HG03066 (cell line): ENCODE measurements at regions not wholly inside any gene's neighbourhood (a gene's known extent, or its start where the extent isn't known, plus 50 kb on each side); places are given as distances from the start of the nearest gene placed in this dataset.

Source experiments
- ATAC-seq: cut with Tn5 transposase; IDR thresholded peaks from one replicate; pipeline ENCODE4 v1.9.1; 2021; ENCODE audit warnings: low read depth; ENCODE audit not compliant: unreplicated experiment

GRCh38 chr5:93076566-93076965 lies 504.5 kb downstream of the NR2F1-AS1 start:
- no peak for ATAC-seq

DNA sequence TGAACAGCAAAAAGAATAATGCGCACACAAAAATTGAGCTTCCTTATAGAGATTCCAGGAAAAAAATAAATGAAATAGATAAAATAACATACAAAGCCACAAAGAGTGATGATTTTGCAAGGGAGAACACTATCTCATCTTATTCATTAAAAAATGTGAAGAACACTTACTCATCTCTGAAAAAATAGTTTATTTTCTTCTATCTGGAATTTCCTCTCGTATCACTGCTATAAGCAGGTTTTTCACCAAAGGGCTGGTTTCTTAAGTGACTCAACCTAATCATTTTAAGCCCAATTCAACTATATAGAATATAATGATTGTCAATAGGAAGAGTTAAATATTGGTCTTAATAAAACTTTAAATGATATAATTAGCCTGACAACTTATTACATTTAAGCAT lies 504.9 kb downstream of the NR2F1-AS1 start:
- no peak for ATAC-seq

- no peak for ATAC-seq
Observed at GRCh38 chr5:93073547-93073946, 507.5 kb downstream of the NR2F1-AS1 start.

DNA sequence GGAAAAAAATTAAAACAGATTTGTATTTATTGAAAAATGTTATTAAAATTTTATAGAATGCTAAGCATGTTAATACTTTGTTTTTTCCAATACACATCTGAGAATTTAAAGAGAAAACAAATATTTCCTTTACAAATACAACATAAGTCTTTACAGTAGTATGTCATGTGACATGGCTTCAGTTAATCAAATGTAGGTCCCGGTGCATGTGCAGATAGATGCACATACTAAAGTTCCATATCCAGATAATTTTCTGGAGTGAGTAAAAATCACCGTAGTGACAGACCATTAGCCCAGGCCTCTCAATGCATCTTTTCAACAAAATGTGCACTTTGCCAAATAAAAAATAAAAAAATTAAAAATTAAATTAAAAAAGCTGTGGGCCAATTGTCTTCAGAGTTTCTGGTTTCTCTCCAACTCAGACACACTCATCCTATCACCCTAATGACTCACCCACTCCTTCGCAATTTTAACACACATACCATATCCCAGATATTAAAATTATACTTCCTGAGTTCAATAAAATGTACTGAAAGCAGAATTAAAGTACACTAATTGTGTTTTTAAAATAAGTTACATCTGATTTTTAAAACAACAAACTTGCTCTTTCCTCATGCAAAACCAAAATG lies 508.1 kb downstream of the NR2F1-AS1 start:
- ATAC-seq: no peak

DNA sequence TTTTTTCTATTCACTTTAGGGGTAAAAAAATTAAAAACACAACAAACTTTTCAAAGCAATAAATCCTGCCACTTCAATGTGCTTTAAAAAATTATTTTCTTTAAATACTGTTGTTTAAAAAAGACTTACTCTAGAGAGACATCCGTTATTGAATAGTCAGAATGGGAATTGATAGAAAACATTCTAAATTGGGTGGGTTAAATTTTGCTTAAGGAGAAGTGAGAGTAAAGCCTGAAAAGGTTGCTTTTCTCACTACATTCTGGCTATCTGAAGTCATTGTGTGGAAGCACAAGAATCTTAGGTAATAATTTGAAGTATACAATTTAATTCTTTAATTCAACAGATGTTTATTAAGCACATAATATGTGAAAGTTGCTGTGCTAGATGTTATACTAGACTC lies 509.3 kb downstream of the NR2F1-AS1 start:
- no peak for ATAC-seq

DNA sequence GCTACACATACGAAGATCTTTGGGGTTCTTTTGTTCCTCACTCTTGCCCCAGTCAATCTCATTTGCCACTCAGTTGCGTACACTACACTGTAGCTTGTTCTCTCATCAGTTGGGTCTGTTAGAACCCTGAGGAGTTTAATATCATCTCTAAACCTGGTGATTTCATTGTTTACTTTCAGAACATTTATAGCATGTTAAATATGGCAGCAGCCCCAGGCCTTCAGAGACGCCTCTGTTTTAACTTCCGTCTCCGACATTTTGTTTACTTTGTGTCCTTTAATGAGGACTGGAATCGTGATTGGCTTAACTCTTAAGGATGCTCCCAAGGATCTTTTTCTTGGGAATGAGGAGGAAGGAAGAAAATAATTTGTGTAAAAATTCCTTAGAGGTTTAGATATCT lies 510.1 kb downstream of the NR2F1-AS1 start:
- ATAC-seq: no peak

DNA sequence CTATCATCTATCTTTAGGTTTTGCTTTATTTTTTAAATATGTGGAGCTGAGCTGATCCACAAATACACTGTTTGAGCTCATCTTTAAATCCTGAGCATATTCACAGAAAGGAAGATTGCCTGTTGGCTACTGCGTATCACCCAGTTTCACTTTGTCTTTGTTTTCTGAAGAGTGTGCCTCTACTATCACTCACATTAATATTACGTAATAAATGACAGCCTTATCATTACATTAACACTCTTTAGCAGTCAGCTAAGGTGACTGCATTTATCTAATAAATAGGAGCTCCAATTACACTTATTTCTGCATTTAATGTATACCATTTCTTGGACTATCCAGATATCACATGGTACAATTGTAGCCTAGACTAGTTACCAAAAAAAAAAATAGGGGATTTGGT lies 511.7 kb downstream of the NR2F1-AS1 start:
- ATAC-seq: no peak

GRCh38 chr5:93062548-93062947 lies 518.5 kb downstream of the NR2F1-AS1 start:
- no peak for ATAC-seq

DNA sequence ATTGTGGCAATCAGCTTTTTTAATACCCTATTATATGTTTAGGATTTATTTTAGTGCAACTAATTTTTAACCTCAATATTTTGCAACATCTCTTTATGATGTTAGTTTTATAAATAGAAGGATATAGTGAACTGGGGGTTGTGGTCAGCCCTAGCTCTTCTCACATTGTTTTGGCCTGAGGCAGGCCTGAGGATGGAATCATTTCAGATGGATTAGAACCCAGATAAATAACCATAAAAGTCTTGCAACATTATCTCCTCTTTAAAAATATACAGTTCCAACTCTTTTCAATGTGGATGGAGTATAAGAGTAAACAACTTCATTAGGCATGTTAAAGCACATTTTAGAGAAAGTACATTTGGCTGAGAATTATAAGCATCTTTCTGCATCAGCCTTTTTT lies 522.7 kb downstream of the NR2F1-AS1 start:
- no peak for ATAC-seq

GRCh38 chr5:93057311-93057710 lies 523.7 kb downstream of the NR2F1-AS1 start:
- no peak for ATAC-seq

GRCh38 chr5:93055971-93056370 lies 525.0 kb downstream of the NR2F1-AS1 start:
- ATAC-seq: no peak

DNA sequence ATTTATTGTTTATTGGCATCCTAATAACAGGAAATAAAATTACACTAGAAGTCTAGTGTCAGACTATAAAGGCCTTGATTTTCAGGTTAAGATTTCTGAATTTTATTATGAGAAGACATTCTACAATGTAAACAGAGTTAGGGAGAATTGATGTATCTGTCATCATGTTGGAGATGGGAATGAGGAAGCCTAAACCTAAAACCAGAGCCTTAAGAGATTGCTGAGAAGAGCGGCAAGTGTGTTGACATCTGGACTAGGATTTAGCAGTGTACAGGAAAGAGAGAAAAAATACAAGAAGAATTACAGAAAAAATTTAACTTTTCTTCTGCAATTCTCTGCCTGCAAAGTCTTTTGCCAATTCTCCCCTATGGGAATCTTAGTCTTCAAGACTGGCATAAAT lies 525.5 kb downstream of the NR2F1-AS1 start:
- ATAC-seq: no peak

DNA sequence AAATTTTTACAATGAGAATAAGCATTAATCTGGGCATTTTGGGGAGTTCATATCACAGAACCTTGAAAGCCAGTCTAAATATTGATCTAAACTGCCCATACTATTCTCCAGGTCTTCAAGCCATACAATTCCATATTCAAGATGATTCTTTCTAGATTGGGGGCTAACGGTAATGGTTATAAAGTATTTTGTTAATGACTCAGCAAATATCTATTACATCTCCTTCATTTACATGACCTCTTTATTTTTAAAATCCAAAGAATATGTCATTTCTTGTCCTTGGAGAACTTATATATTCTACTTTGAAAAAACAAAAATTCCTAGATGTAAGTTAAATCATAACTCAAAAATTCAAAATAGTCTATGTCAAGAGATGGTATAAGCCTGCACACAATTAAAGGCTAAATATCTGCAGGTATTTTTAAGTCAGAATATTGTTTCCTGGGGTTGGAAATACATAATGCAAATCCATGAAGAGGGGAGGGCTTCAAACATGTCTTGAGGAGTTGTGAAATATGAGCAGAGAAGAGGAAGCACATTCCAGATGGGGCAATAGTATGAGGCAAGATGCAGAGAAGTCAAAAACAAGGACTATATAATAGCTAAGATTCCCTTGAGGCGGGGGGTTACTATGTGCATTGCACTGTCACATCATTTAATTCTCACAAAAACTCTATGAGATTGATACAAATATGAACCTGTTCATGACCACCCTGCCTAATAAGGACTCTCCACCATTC lies 526.4 kb downstream of the NR2F1-AS1 start:
- no peak for ATAC-seq

DNA sequence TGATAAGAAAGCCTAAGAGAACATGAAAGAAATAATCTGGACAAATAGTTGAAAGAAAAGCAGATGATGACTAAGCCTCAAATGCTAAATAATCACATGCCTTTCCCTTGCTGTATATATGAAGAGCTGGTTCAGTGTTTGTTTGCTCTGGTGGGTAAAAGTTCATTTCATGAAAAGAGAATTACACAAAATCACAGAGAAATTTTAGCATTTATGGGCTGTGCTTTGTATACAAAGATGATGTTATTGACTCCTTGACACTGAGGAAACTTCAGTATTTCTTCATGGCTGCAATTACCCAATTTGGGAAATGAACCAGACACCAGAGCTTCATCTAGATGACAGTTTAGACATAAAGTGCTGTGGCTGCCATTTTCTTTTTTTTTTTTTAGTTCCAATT lies 527.2 kb downstream of the NR2F1-AS1 start:
- no peak for ATAC-seq

- ATAC-seq: no peak
Observed at GRCh38 chr5:93048858-93049257, 532.2 kb downstream of the NR2F1-AS1 start.

GRCh38 chr5:93044859-93045666 lies 536.0 kb downstream of the NR2F1-AS1 start:
- ATAC-seq: no peak

DNA sequence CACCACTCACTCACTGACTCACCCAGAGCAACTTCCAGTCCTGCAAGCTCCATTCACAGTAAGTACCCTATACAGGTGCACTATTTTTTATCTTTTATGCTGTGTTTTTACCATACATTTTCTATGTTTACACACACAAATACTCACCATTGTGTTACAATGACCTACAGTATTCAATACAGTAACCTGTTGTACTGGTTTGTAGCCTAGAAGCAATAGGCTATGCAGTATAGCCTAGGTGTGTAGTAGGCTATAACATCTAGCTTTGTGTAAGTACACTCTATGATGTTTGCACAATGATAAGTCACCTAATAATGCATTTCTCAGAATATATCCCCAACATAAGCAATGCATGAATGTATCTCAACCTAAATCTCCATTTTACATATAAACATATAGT lies 541.1 kb downstream of the NR2F1-AS1 start:
- no peak for ATAC-seq

DNA sequence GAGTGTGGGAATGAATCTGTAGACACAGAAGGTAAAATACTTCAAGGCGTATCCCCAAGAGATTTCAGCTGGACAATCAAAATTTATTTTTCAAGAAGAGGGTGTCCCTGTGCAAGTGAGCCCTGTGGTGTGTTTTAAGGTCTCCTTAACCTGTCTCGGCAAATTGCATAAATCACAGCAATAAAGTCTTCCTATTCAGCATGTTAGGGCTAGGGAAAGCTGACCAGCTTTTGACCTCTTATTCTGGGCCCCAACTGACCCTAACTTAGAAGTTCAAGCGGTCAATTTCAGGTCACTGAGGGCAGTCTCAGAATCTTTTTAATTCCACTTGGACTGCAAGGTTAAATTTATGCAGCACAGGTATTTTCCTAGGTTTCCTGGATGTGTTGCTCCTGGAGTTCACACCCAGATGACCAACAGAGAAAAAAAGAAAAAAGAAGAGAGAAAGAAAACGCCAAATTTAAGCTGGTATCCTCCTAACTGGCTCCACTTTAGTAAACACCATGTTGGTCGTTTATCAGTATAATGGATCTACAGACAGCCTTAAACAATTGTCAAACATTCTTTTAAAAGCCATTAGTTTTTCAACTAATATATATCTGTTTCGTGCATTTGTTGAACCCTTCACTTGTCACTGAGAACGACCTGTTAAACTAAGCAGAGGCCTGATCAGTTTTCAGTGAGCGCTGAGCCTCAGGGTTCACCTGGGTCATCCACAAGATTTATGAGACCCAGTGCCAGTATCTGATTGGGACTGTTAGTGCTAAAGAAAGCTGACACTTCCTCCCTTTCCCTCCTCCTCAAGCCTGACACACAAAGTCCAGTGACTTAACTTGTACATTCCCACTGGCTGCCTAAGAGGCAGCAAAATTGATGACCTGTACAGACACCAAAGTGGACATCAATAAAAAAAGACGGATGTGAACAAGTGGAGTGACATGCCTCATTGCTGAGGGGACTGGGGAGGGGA lies 546.1 kb downstream of the NR2F1-AS1 start:
- ATAC-seq: no peak

DNA sequence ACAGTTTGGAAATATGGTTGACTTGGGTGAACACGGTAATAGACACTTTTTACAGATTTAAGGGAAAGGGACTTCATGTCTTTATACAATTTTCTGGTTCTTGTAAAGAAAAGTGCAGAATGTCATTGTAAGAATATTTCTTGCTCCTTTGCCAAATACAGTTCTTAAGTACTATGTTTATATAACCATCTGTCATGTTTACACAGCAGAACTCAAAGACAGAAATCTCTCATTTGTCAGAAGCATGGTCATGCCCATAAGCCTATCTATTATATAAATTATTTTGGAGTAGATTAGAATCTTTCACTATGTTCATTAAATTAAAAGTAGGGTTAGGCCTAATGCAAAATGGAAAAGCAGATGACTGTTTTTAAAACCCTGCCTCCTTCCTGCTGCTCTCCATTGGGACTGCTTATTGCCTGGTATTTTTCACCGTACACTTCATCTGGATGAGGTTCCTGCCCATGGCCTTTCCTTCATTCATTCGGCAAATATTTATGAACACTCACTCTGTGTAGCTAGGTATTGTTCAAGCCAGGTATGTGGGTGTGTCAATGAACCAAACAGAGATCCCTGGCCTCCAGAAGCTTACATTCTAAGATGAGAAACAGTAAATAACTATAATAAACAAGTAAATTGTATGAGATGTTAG lies 558.1 kb downstream of the NR2F1-AS1 start:
- ATAC-seq: no peak

DNA sequence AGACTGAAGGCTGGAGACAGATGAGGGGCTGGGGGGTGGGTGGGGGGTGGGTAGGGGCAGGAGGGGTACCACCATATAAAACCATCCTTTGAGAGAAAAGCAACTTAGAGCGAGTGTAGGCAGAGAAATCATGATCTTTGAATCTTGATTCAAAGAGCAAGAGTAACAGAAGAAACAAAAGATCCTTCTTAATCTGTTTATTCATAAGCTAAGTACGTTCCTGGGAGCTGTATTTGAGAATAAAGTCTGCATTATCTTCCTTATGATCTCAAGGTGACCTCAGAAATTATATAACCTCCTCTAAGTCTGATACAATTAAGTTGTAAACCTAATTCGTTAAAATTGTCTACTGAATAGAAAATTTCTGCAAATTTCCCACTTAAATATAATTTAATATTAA lies 558.8 kb downstream of the NR2F1-AS1 start:
- ATAC-seq: no peak
